ENCODE measurements at regions not wholly inside any gene's neighbourhood (a gene's known extent, or its start where the extent isn't known, plus 50 kb on each side); places are given as distances from the start of the nearest gene placed in this dataset.

DNA sequence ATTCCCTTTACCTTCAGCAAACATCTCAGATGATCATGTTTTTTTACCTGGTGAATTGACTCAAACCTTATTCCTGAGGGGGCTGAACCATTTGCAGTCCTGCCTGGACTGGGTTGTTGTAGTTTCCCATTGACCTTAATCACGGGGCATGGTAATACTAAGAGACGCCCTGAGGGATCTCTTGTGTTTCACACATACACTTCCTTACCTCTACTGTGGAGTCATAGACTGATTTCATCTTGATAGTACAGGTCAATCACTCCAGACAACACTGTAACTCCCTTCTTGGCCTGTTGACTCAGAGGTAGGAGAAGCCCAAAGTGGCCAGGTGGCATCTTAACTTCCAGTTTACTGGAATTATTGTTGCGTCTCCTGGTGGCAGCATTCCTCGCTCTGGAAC, 1064.0 kb upstream of the PCDH10 start:
- no CpG with 5 or more reads among the region's 4 CpGs for WGBS (ENCODE audit: extremely low coverage, insufficient read length, low lambda C conversion rate)
- Histone ChIP-seq H3K56ac (ENCODE audit: insufficient read length, low read depth, low read length) (no peak overlapping the region), H3K23ac (ENCODE audit: insufficient read length, low read depth, low read length) (no peak overlapping the region), H4K5ac (ENCODE audit: insufficient read length, low read depth, low read length) (no peak overlapping the region), H3K9ac (ENCODE audit: extremely low read depth, insufficient read length, low read length) (no peak overlapping the region), H3T11ph (ENCODE audit: low read length) (no peak overlapping the region), H3K4ac (ENCODE audit: low read depth, low read length) (no peak overlapping the region), H2AK5ac (ENCODE audit: insufficient read length, low read length) (no peak overlapping the region), H3K9me3 (ENCODE audit: control insufficient read depth, low read depth, low read length) (no peaks in the 10 kb centered on the region), H2AFZ (ENCODE audit: low read length) (no peak overlapping the region), H3K79me2 (ENCODE audit: insufficient read depth, low read length) (no peaks in the 10 kb centered on the region), H3K18ac (ENCODE audit: insufficient read length, low read depth, low read length) (no peak overlapping the region), H4K91ac (ENCODE audit: insufficient read length, low read depth, low read length) (no peak overlapping the region), H4K20me1 (ENCODE audit: control insufficient read depth, insufficient read depth, insufficient read length) (no peaks in the 10 kb centered on the region), H3K27me3 (ENCODE audit: insufficient read depth, low read length) (no peaks in the 10 kb centered on the region), H3K4me2 (ENCODE audit: insufficient read depth, insufficient read length, low read length) (no peak overlapping the region), H2BK15ac (ENCODE audit: low read depth, low read length) (no peak overlapping the region), H2BK5ac (ENCODE audit: insufficient read length, low read length) (no peak overlapping the region), H4K8ac (replicated peaks; ENCODE audit: insufficient read length, low read depth, low read length) (no peak overlapping the region), H2BK20ac (ENCODE audit: low read depth, low read length, poor library complexity, severe bottlenecking) (no peak overlapping the region), H3K27ac (ENCODE audit: insufficient read length, low read depth, low read length) (no peak overlapping the region), H2BK12ac (ENCODE audit: insufficient read length, low read depth, low read length) (no peak overlapping the region), H3K23me2 (ENCODE audit: insufficient read length, low read depth, low read length, poor library complexity, severe bottlenecking) (no peaks in the 10 kb centered on the region), H2BK120ac (ENCODE audit: low read depth, low read length, poor library complexity, severe bottlenecking) (no peak overlapping the region), H3K79me1 (ENCODE audit: insufficient read depth, low read depth, low read length, poor library complexity, severe bottlenecking) (no peaks in the 10 kb centered on the region), H3K14ac (ENCODE audit: insufficient read depth, low read length) (no peak overlapping the region), H3K4me1 (ENCODE audit: insufficient read depth, low read length) (no peaks in the 10 kb centered on the region; the same call in 1 of the 2 replicates)
- peaks cover 0 to 5% of the 10 kb centered on the region in 2 experiments; a peak in 2 of 4 replicates for H3K4me1 Mint-ChIP-seq
- H3K9me3 Mint-ChIP-seq: peaks cover 5 to 10% of the 10 kb centered on the region in 2 experiments; a peak in 3 of 5 replicates
- H3K4me3 Mint-ChIP-seq: no peak overlapping the region
- H3K27ac Mint-ChIP-seq: no peak overlapping the region
- DNase-seq: no peak
- H3K36me3 Mint-ChIP-seq (ENCODE audit: insufficient read depth in 1 of 3, low read depth in 3 of 3): peaks cover 4 to 10% (median 8%) of the 10 kb centered on the region in 3 experiments; a peak in 5 of 7 replicates
- no peak for TF ChIP-seq CTCF (conservative IDR thresholded peaks at IDR 0.05)
- H3K27me3 Mint-ChIP-seq (ENCODE audit: low read depth): no peaks in the 10 kb centered on the region
